Stimulated activated naive B cell treated with anti-CD40 and anti-IgM and Interleukin-4, amounts not matched to agents 10 μg/mL and 1 μg/mL and 100 μg/mL, for 72 hours (primary cell): ENCODE measurements at regions not wholly inside any gene's neighbourhood (a gene's known extent, or its start where the extent isn't known, plus 50 kb on each side); places are given as distances from the start of the nearest gene placed in this dataset.
"Not testable (repeated sequence)": the region's sequence is repeated elsewhere in the genome, so short reads cannot be mapped to it uniquely, and the experiment has no call there.

ENCODE experiments used
- ATAC-seq, 2 donors: fragments of 150-1000 bp; cut with Tn5 transposase; replicated peaks; 2 replicates each; pipeline ENCODE4 v1.10.0; 2021; ENCODE audit warnings: moderate library complexity in 1 of 2
- DNase-seq: peaks from one replicate; pipeline ENCODE4 v3.0.0; 2021
- H3K27ac Mint-ChIP-seq: one replicate; pipeline ENCODE4 v1.8.0; 2022; ENCODE audit warnings: mild to moderate bottlenecking, mixed read lengths
- H3K27me3 Mint-ChIP-seq, 2 donors: one replicate each; pipeline ENCODE4 v1.8.0; 2022; ENCODE audit warnings: mixed read lengths in 2 of 2
- H3K36me3 Mint-ChIP-seq, 2 donors: one replicate each; pipeline ENCODE4 v1.8.0; 2022; ENCODE audit warnings: mixed read lengths in 2 of 2, mild to moderate bottlenecking in 1 of 2
- H3K4me1 Mint-ChIP-seq, 2 donors: one replicate each; pipeline ENCODE4 v1.8.0; 2022; ENCODE audit warnings: mixed read lengths in 2 of 2, mild to moderate bottlenecking in 1 of 2
- H3K4me3 Mint-ChIP-seq, 2 donors: one replicate each; pipeline ENCODE4 v1.8.0; 2022; ENCODE audit warnings: mild to moderate bottlenecking in 2 of 2, mixed read lengths in 2 of 2, moderate library complexity in 1 of 2
- H3K9me3 Mint-ChIP-seq, 2 donors: one replicate each; pipeline ENCODE4 v1.8.0; 2022; ENCODE audit warnings: mixed read lengths in 2 of 2, mild to moderate bottlenecking in 1 of 2

- Mint-ChIP-seq H3K27me3 (peaks cover 4 to 5% of the 10 kb centered on the region in 2 donors), H3K4me1 (no peaks in the 10 kb centered on the region), H3K4me3 (no peak overlapping the region), H3K27ac (no peak overlapping the region), H3K36me3 (no peaks in the 10 kb centered on the region), H3K9me3 (no peaks in the 10 kb centered on the region)
- ATAC-seq (no peak), DNase-seq (no peak)
Measured at GRCh38 chr10:9018195-9019173, 964.0 kb downstream of the GATA3 start.

GRCh38 chr10:9023206-9023605 lies 968.7 kb downstream of the GATA3 start:
- Mint-ChIP-seq H3K4me3 (no peak overlapping the region), H3K36me3 (no peaks in the 10 kb centered on the region), H3K27me3 (no peaks in the 10 kb centered on the region), H3K27ac (no peak overlapping the region), H3K4me1 (peaks cover 0 to 2% of the 10 kb centered on the region in 2 donors), H3K9me3 (no peaks in the 10 kb centered on the region)
- DNase-seq (no peak), ATAC-seq (no peak)

GRCh38 chr10:9024210-9024609 lies 969.7 kb downstream of the GATA3 start:
- H3K4me3 Mint-ChIP-seq = no peak overlapping the region
- no peaks in the 10 kb centered on the region for H3K27me3 Mint-ChIP-seq
- ATAC-seq (peak in 1 of 2 donors; percentile 39), DNase-seq (no peak)
- no peaks in the 10 kb centered on the region for H3K9me3 Mint-ChIP-seq
- no peak overlapping the region for H3K27ac Mint-ChIP-seq
- peaks cover 0 to 2% of the 10 kb centered on the region in 2 donors for H3K4me1 Mint-ChIP-seq
- no peaks in the 10 kb centered on the region for H3K36me3 Mint-ChIP-seq

- peaks cover 0 to 2% of the 10 kb centered on the region in 2 donors for H3K4me1 Mint-ChIP-seq
- H3K4me3 Mint-ChIP-seq = no peak overlapping the region
- H3K9me3 Mint-ChIP-seq = no peaks in the 10 kb centered on the region
- H3K27me3 Mint-ChIP-seq = no peaks in the 10 kb centered on the region
- H3K36me3 Mint-ChIP-seq = no peaks in the 10 kb centered on the region
- DNase-seq = no peak
- no peak for ATAC-seq
- no peak overlapping the region for H3K27ac Mint-ChIP-seq
Measured at GRCh38 chr10:9028231-9028630, 973.7 kb downstream of the GATA3 start.

- H3K4me1 Mint-ChIP-seq = no peaks in the 10 kb centered on the region
- H3K27me3 Mint-ChIP-seq = no peaks in the 10 kb centered on the region
- H3K27ac Mint-ChIP-seq = no peak overlapping the region
- DNase-seq = no peak
- H3K36me3 Mint-ChIP-seq = no peaks in the 10 kb centered on the region
- H3K4me3 Mint-ChIP-seq = no peak overlapping the region
- peaks cover 5 to 7% of the 10 kb centered on the region in 2 donors for H3K9me3 Mint-ChIP-seq
- ATAC-seq = no peak
Measured at GRCh38 chr10:9035355-9035754, 980.9 kb downstream of the GATA3 start.

GRCh38 chr10:9036711-9037204 lies 982.3 kb downstream of the GATA3 start:
- ATAC-seq = no peak
- Mint-ChIP-seq H3K9me3 (peaks cover 5 to 7% of the 10 kb centered on the region in 2 donors), H3K36me3 (no peaks in the 10 kb centered on the region), H3K27me3 (no peaks in the 10 kb centered on the region), H3K4me3 (no peak overlapping the region), H3K27ac (no peak overlapping the region), H3K4me1 (no peaks in the 10 kb centered on the region)
- DNase-seq = no peak

GRCh38 chr10:9038146-9038714 lies 983.7 kb downstream of the GATA3 start:
- H3K27ac Mint-ChIP-seq = no peak overlapping the region
- DNase-seq = no peak
- H3K27me3 Mint-ChIP-seq = no peaks in the 10 kb centered on the region
- no peak overlapping the region for H3K4me3 Mint-ChIP-seq
- no peaks in the 10 kb centered on the region for H3K4me1 Mint-ChIP-seq
- H3K9me3 Mint-ChIP-seq = peaks cover 5 to 7% of the 10 kb centered on the region in 2 donors
- H3K36me3 Mint-ChIP-seq = no peaks in the 10 kb centered on the region
- no peak for ATAC-seq

- ATAC-seq (no peak), DNase-seq (no peak)
- H3K36me3 Mint-ChIP-seq = no peaks in the 10 kb centered on the region
- no peaks in the 10 kb centered on the region for H3K4me1 Mint-ChIP-seq
- H3K27me3 Mint-ChIP-seq = no peaks in the 10 kb centered on the region
- H3K9me3 Mint-ChIP-seq = peaks cover 0 to 2% of the 10 kb centered on the region in 2 donors
- H3K4me3 Mint-ChIP-seq = no peak overlapping the region
- H3K27ac Mint-ChIP-seq = no peak overlapping the region
Measured at GRCh38 chr10:9043466-9043865, 989.0 kb downstream of the GATA3 start.

- no peaks in the 10 kb centered on the region for H3K4me1 Mint-ChIP-seq
- ATAC-seq (no peak), DNase-seq (no peak)
- H3K9me3 Mint-ChIP-seq = peaks cover 0 to 2% of the 10 kb centered on the region in 2 donors
- H3K27ac Mint-ChIP-seq = no peak overlapping the region
- H3K27me3 Mint-ChIP-seq = no peaks in the 10 kb centered on the region
- H3K4me3 Mint-ChIP-seq = no peak overlapping the region
- H3K36me3 Mint-ChIP-seq = no peaks in the 10 kb centered on the region
Measured at GRCh38 chr10:9045311-9045710, 990.8 kb downstream of the GATA3 start.

- Mint-ChIP-seq H3K27ac (no peak overlapping the region), H3K4me3 (no peak overlapping the region)
- no peak for ATAC-seq
Measured at GRCh38 chr10:9051328-9051974, 997.0 kb downstream of the GATA3 start.

GRCh38 chr10:9052767-9053166 lies 998.3 kb downstream of the GATA3 start:
- peaks cover 4 to 6% of the 10 kb centered on the region in 2 donors for H3K9me3 Mint-ChIP-seq

More at GRCh38 chr10:9051328-9051974, 997.0 kb downstream of the GATA3 start:
- Mint-ChIP-seq H3K4me1 (no peaks in the 10 kb centered on the region), H3K36me3 (no peaks in the 10 kb centered on the region), H3K9me3 (peaks cover 4 to 6% of the 10 kb centered on the region in 2 donors), H3K27me3 (no peaks in the 10 kb centered on the region)
- no peak for DNase-seq

GRCh38 chr10:9056521-9056920 lies 1002.0 kb downstream of the GATA3 start:
- DNase-seq (no peak), ATAC-seq (no peak)
- H3K4me3 Mint-ChIP-seq = no peak overlapping the region
- peaks cover 4 to 6% of the 10 kb centered on the region in 2 donors for H3K9me3 Mint-ChIP-seq
- H3K4me1 Mint-ChIP-seq = no peaks in the 10 kb centered on the region
- H3K36me3 Mint-ChIP-seq = no peaks in the 10 kb centered on the region
- no peak overlapping the region for H3K27ac Mint-ChIP-seq
- no peaks in the 10 kb centered on the region for H3K27me3 Mint-ChIP-seq

More at GRCh38 chr10:9052767-9053166, 998.3 kb downstream of the GATA3 start:
- DNase-seq (no peak), ATAC-seq (no peak)
- Mint-ChIP-seq H3K27ac (no peak overlapping the region), H3K36me3 (no peaks in the 10 kb centered on the region), H3K4me1 (no peaks in the 10 kb centered on the region), H3K27me3 (no peaks in the 10 kb centered on the region), H3K4me3 (no peak overlapping the region)

GRCh38 chr10:9057293-9057692 lies 1002.8 kb downstream of the GATA3 start:
- DNase-seq, ATAC-seq, H3K4me1 Mint-ChIP-seq, H3K9me3 Mint-ChIP-seq, H3K27ac Mint-ChIP-seq, H3K4me3 Mint-ChIP-seq, H3K27me3 Mint-ChIP-seq, H3K36me3 Mint-ChIP-seq: not testable (repeated sequence)

GRCh38 chr10:9060314-9060713 lies 1005.8 kb downstream of the GATA3 start:
- no peaks in the 10 kb centered on the region for H3K27me3 Mint-ChIP-seq
- H3K4me1 Mint-ChIP-seq = no peaks in the 10 kb centered on the region
- ATAC-seq (no peak), DNase-seq (no peak)
- no peak overlapping the region for H3K27ac Mint-ChIP-seq
- H3K4me3 Mint-ChIP-seq = no peak overlapping the region
- H3K9me3 Mint-ChIP-seq = peaks cover 2 to 4% of the 10 kb centered on the region in 2 donors
- H3K36me3 Mint-ChIP-seq = no peaks in the 10 kb centered on the region
